ENCODE measurements at regions not wholly inside any gene's neighbourhood (a gene's known extent, or its start where the extent isn't known, plus 50 kb on each side); places are given as distances from the start of the nearest gene placed in this dataset.
"Not testable (repeated sequence)": the region's sequence is repeated elsewhere in the genome, so short reads cannot be mapped to it uniquely, and the experiment has no call there.

DNA sequence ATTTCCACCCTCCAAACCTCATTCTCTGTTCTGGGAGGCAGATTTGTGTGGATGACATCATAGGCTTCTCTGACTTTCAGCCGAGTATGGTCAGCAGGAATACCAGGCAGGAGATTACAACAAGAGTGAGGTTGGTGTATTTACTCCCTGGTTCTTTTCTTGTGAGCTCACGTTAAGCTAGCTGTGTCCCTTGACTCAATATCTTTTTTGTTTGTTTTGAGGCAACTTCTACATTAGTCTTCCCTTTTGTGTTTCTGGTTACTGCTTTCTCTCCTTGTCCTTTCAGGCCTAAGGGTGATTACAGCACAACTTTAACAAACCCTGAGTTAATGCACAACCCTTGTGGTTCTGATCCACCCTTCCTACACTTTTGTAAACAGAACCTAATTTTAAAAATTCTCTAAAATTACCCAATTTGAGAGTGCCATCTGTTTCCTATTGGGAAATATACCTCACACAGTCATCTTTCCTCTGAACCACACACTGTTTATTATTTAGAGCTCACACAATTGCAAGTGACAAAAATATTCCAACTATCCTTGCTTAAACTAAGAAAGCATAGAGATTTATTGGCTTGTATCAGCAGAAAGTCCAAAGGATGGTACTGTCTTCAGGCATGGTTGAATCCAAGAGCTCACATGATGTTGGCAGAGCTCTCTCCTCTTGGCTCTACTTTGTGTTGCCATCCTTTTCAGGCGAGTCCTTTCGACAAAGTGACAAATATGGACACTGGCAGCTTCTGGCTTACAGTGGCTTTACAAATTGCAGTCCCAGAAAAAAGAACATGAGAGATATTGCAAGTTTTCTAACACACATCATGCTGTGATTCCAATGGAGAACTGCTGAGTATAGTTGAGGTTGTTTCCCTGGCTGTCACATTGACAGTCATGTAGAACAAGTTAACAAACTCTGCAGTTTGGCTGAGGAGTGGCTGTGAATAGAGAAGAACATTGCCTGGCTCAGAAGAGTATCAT, 150.5 kb upstream of the DDIT4L start:
- no peak overlapping the region for H3K4me3 ChIP-seq (ENCODE audit: insufficient read depth in 1 of 2, low read depth in 1 of 2, low read length in 2 of 2)
- no peaks in the 10 kb centered on the region for H3K4me1 ChIP-seq (ENCODE audit: control insufficient read depth, insufficient read depth, low read depth, low read length)
- no peak overlapping the region for H2AFZ ChIP-seq (ENCODE audit: low read depth, low read length)
- peaks cover 12% of the 10 kb centered on the region for H3K9me3 ChIP-seq (ENCODE audit: control insufficient read depth, low read length)
- no peak overlapping the region for H2BK5ac ChIP-seq (ENCODE audit: low read depth, low read length, poor library complexity, severe bottlenecking)
- no peak overlapping the region for H2AK5ac ChIP-seq (ENCODE audit: low read length, severe bottlenecking)
- no peak overlapping the region for H4K8ac ChIP-seq (ENCODE audit: low read length)
- no peak overlapping the region for H2BK15ac ChIP-seq (ENCODE audit: low read depth, poor library complexity, severe bottlenecking)
- H3K4ac ChIP-seq (ENCODE audit: low read depth in 1 of 2, low read length in 2 of 2), result peak overlapping the region in 1 of 2 experiments; percentile 13
- no peaks in the 10 kb centered on the region for H3K79me1 ChIP-seq (replicated peaks; ENCODE audit: low read length, poor library complexity, severe bottlenecking)
- H3K18ac ChIP-seq (ENCODE audit: low read depth in 1 of 2, low read length in 2 of 2), result no peak overlapping the region
- no peak overlapping the region for H3K27ac ChIP-seq (ENCODE audit: low read length, poor library complexity, severe bottlenecking)
- WGBS, result 73% methylated on average over 4 of the region's 4 CpGs
- H3K23ac ChIP-seq (ENCODE audit: low read length in 2 of 2), result no peak overlapping the region
- H3K14ac ChIP-seq (ENCODE audit: low read length in 2 of 2), result no peak overlapping the region
- peak overlapping the region; percentile 47 for H3K9ac ChIP-seq (ENCODE audit: low read length)
- no peak overlapping the region for H3K4me2 ChIP-seq (ENCODE audit: low read length, poor library complexity, severe bottlenecking)
- DNase-seq, result peak; percentile 71
- H4K91ac ChIP-seq (ENCODE audit: low read length), result no peak overlapping the region
- H3K27me3 ChIP-seq (ENCODE audit: control insufficient read depth in 1 of 2, insufficient read depth in 1 of 2, low read length in 2 of 2), result no peaks in the 10 kb centered on the region
- no peak overlapping the region for H2BK120ac ChIP-seq (ENCODE audit: low read depth, low read length)
- no peaks in the 10 kb centered on the region for H3K36me3 ChIP-seq (ENCODE audit: control insufficient read depth in 1 of 2, insufficient read depth in 2 of 2, low read depth in 1 of 2, low read length in 2 of 2)
- no peak overlapping the region for H2BK12ac ChIP-seq (ENCODE audit: low read length in 2 of 2)

DNA sequence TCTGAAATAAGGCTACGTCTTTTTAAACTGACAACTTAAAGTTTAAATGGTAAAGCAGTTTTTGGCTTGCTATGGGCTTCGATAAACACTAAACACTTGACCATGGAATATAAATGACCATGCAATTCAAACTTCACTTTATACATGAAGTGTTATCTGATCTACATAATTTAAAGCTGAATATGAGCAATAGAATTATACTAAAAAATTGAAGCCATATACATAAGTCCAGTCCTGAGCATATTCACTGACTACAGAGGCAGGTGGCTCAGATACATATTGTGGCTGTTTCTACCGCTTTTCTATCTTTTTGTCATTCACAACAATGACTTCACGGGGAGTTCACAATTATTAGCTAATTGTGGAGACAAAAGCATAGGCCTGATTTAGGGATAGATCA, 149.6 kb upstream of the DDIT4L start:
- Histone ChIP-seq H2BK120ac (ENCODE audit: low read depth, low read length) (no peak overlapping the region), H3K18ac (ENCODE audit: low read depth in 1 of 2, low read length in 2 of 2) (no peak overlapping the region), H2AFZ (ENCODE audit: low read depth, low read length) (no peak overlapping the region), H3K27me3 (ENCODE audit: control insufficient read depth in 1 of 2, insufficient read depth in 1 of 2, low read length in 2 of 2) (no peaks in the 10 kb centered on the region), H3K9ac (ENCODE audit: low read length) (peak overlapping the region; percentile 47), H2BK15ac (ENCODE audit: low read depth, poor library complexity, severe bottlenecking) (no peak overlapping the region), H3K4me3 (ENCODE audit: insufficient read depth in 1 of 2, low read depth in 1 of 2, low read length in 2 of 2) (no peak overlapping the region), H3K4me2 (ENCODE audit: low read length, poor library complexity, severe bottlenecking) (no peak overlapping the region), H4K91ac (ENCODE audit: low read length) (no peak overlapping the region), H3K4ac (ENCODE audit: low read depth in 1 of 2, low read length in 2 of 2) (no peak overlapping the region), H3K4me1 (ENCODE audit: control insufficient read depth, insufficient read depth, low read depth, low read length) (no peaks in the 10 kb centered on the region), H2BK5ac (ENCODE audit: low read depth, low read length, poor library complexity, severe bottlenecking) (no peak overlapping the region), H3K27ac (ENCODE audit: low read length, poor library complexity, severe bottlenecking) (no peak overlapping the region), H2BK12ac (ENCODE audit: low read length in 2 of 2) (no peak overlapping the region), H3K23ac (ENCODE audit: low read length in 2 of 2) (no peak overlapping the region), H3K14ac (ENCODE audit: low read length in 2 of 2) (no peak overlapping the region), H4K8ac (ENCODE audit: low read length) (no peak overlapping the region), H2AK5ac (ENCODE audit: low read length, severe bottlenecking) (no peak overlapping the region), H3K79me1 (replicated peaks; ENCODE audit: low read length, poor library complexity, severe bottlenecking) (no peaks in the 10 kb centered on the region), H3K9me3 (ENCODE audit: control insufficient read depth, low read length) (peaks cover 21% of the 10 kb centered on the region), H3K36me3 (ENCODE audit: control insufficient read depth in 1 of 2, insufficient read depth in 2 of 2, low read depth in 1 of 2, low read length in 2 of 2) (no peaks in the 10 kb centered on the region)
- 86% methylated on average over 2 of the region's 4 CpGs for WGBS
- DNase-seq, result no peak

DNA sequence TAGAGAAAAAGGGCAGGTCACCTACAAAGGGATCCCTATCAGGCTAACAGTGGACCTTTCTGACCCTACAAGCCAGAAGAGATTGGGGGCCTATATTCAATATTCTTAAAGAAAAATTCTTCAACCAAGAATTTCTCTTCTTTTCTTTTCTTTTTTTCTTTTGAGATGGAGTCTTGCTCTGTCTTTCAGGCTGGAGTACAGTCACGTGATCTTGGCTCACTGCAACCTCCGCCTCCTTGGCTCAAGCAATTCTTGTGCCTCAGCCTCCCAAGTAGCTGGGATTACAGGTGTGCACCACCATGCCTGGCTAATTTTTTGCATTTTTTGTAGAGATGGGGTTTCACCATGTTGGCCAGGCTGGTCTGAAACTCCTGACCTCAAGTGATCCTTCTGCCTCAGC, 143.2 kb upstream of the DDIT4L start:
- H2BK15ac ChIP-seq (ENCODE audit: low read depth, poor library complexity, severe bottlenecking); H4K8ac ChIP-seq (ENCODE audit: low read length); H2BK12ac ChIP-seq (ENCODE audit: low read length in 2 of 2); H2BK120ac ChIP-seq (ENCODE audit: low read depth, low read length); H3K27me3 ChIP-seq (ENCODE audit: control insufficient read depth in 1 of 2, insufficient read depth in 1 of 2, low read length in 2 of 2); H3K14ac ChIP-seq (ENCODE audit: low read length in 2 of 2); H3K4me2 ChIP-seq (ENCODE audit: low read length, poor library complexity, severe bottlenecking); H3K4me1 ChIP-seq (ENCODE audit: control insufficient read depth, insufficient read depth, low read depth, low read length); H2AK5ac ChIP-seq (ENCODE audit: low read length, severe bottlenecking); H3K36me3 ChIP-seq (ENCODE audit: control insufficient read depth in 1 of 2, insufficient read depth in 2 of 2, low read depth in 1 of 2, low read length in 2 of 2); DNase-seq; H3K27ac ChIP-seq (ENCODE audit: low read length, poor library complexity, severe bottlenecking); H2BK5ac ChIP-seq (ENCODE audit: low read depth, low read length, poor library complexity, severe bottlenecking); H3K23ac ChIP-seq (ENCODE audit: low read length in 2 of 2); H3K9ac ChIP-seq (ENCODE audit: low read length); H3K79me1 ChIP-seq (replicated peaks; ENCODE audit: low read length, poor library complexity, severe bottlenecking); H3K4ac ChIP-seq (ENCODE audit: low read depth in 1 of 2, low read length in 2 of 2); H3K18ac ChIP-seq (ENCODE audit: low read depth in 1 of 2, low read length in 2 of 2); H3K4me3 ChIP-seq (ENCODE audit: insufficient read depth in 1 of 2, low read depth in 1 of 2, low read length in 2 of 2); H4K91ac ChIP-seq (ENCODE audit: low read length); H2AFZ ChIP-seq (ENCODE audit: low read depth, low read length): not testable (repeated sequence)
- 95% methylated on average over 2 of the region's 2 CpGs for whole genome bisulfite sequencing
- peaks cover 40% of the 10 kb centered on the region for H3K9me3 ChIP-seq (ENCODE audit: control insufficient read depth, low read length)

DNA sequence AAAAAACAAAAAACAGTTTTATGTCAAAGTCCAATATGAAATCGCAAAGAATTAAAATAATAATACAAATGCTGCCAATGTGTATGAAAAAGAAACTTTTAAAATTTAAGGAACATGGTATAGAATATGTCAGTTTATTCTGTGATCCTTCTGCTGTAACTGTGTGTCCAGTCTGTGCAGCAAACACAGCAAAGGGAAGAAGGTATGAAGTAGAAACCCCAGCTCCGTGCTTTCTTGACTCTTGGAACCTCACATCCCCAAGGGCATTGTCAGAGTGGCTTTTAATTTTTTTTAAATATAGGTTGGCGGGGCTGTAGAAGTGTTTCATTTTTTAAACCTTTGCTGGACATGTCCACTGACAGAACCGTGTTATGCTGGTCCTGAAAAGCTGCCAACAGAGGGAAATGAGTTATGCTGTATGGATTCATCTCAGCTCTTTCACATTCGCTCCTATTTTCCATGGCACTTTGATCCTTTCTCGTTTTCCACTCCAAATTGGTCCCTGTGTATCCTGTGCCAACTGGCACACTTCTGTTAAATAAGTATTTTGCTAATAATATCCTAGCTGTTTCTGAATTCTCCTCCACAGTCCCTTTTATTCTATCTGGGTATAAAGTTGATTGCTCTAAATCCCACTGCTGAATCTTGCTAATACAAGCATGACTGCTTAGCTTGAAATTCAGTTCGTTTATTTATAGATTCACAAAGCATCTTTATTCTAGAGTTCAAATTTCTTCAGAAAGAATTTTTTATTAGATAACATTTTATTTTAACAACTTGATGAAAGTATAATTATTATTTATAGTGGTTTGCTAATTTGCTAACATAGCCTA, 127.0 kb upstream of the DDIT4L start:
- Histone ChIP-seq H2BK12ac (ENCODE audit: low read length in 2 of 2) (no peak overlapping the region), H3K4me1 (ENCODE audit: control insufficient read depth, insufficient read depth, low read depth, low read length) (peaks cover 4% of the 10 kb centered on the region), H3K9me3 (ENCODE audit: control insufficient read depth, low read length) (no peaks in the 10 kb centered on the region), H2BK15ac (ENCODE audit: low read depth, poor library complexity, severe bottlenecking) (no peak overlapping the region), H4K8ac (ENCODE audit: low read length) (no peak overlapping the region), H2AK5ac (ENCODE audit: low read length, severe bottlenecking) (no peak overlapping the region), H3K27ac (ENCODE audit: low read length, poor library complexity, severe bottlenecking) (no peak overlapping the region), H2BK120ac (ENCODE audit: low read depth, low read length) (no peak overlapping the region), H3K18ac (ENCODE audit: low read depth in 1 of 2, low read length in 2 of 2) (no peak overlapping the region), H3K4me3 (ENCODE audit: insufficient read depth in 1 of 2, low read depth in 1 of 2, low read length in 2 of 2) (peak overlapping the region in 1 of 2 experiments; percentile 55), H3K79me1 (replicated peaks; ENCODE audit: low read length, poor library complexity, severe bottlenecking) (no peaks in the 10 kb centered on the region), H3K4me2 (ENCODE audit: low read length, poor library complexity, severe bottlenecking) (no peak overlapping the region), H2AFZ (ENCODE audit: low read depth, low read length) (no peak overlapping the region), H3K23ac (ENCODE audit: low read length in 2 of 2) (no peak overlapping the region), H3K14ac (ENCODE audit: low read length in 2 of 2) (no peak overlapping the region), H4K91ac (ENCODE audit: low read length) (no peak overlapping the region), H2BK5ac (ENCODE audit: low read depth, low read length, poor library complexity, severe bottlenecking) (no peak overlapping the region), H3K36me3 (ENCODE audit: control insufficient read depth in 1 of 2, insufficient read depth in 2 of 2, low read depth in 1 of 2, low read length in 2 of 2) (no peaks in the 10 kb centered on the region), H3K9ac (ENCODE audit: low read length) (peak overlapping the region; percentile 57), H3K27me3 (ENCODE audit: control insufficient read depth in 1 of 2, insufficient read depth in 1 of 2, low read length in 2 of 2) (no peaks in the 10 kb centered on the region), H3K4ac (ENCODE audit: low read depth in 1 of 2, low read length in 2 of 2) (no peak overlapping the region)
- no peak for DNase-seq
- WGBS, result 69% methylated on average over 4 of the region's 7 CpGs
